ENCODE measurements at regions not wholly inside any gene's neighbourhood (a gene's known extent, or its start where the extent isn't known, plus 50 kb on each side); places are given as distances from the start of the nearest gene placed in this dataset.

DNA sequence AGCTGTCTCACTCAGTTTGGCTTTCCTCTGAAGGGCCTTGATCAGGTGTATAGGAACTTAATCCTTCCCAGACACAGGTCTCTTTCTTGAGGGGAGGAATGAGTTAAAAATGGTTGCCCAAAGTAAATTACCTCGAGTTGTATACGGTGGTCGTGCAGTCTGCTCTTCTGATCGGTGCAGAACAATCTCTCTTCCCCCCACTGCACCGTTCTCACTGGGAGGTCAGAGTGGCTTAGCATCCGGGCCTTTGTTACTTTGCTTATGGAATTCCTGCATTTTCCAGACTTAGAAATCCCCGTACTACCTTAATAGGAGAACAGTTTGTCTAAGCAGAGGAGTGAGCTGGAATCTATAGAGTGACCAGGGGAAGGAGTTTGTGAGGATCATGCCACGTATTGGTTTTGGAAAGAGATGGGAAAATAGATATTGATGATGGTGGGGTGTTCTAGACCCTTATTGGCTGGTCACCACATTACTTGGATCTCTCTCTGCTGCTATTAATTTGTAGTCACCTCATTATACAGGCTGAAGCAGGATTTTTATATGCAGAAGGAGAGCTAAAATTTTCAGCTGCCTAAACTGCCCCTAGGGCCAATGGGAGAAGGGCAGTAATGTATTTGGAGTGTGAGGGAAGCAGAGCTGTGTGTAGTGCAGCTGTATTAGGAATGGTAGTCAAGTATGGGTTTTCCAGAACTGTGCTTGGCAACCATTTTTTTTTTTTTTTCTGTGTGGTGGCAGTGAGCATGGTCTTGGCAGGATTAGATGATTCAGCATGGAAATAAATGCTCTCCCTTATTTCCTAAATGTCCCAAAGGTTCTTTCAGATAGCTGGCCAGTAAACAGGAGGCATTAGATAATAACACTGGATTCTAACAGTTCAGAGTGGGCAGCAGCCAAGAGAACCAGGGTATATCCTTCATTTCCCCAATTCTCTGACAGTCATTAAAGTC, 81.5 kb downstream of the NDUFS5 start:
- 28 to 38% (median 37%) methylated on average over 8 of the region's 8 CpGs for WGBS, 5 donors
- H3K36me3 ChIP-seq = no peaks in the 10 kb centered on the region
- intact Hi-C loops (cut with DNase I; ENCODE audit: low total_unique reads) = loop anchor here (10.0 kb wide), 1 partner anchor 87 kb away; no protein-coding TSS in a partner anchor
- H3K4me3 ChIP-seq = peak overlapping the region; percentile 75 to 93 (median 82)
- TF ChIP-seq, protein P1, sequence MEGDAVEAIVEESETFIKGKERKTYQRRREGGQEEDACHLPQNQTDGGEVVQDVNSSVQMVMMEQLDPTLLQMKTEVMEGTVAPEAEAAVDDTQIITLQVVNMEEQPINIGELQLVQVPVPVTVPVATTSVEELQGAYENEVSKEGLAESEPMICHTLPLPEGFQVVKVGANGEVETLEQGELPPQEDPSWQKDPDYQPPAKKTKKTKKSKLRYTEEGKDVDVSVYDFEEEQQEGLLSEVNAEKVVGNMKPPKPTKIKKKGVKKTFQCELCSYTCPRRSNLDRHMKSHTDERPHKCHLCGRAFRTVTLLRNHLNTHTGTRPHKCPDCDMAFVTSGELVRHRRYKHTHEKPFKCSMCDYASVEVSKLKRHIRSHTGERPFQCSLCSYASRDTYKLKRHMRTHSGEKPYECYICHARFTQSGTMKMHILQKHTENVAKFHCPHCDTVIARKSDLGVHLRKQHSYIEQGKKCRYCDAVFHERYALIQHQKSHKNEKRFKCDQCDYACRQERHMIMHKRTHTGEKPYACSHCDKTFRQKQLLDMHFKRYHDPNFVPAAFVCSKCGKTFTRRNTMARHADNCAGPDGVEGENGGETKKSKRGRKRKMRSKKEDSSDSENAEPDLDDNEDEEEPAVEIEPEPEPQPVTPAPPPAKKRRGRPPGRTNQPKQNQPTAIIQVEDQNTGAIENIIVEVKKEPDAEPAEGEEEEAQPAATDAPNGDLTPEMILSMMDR (IDR thresholded peaks at IDR 0.05) = no peak
- no peak for TF ChIP-seq POLR2A (IDR thresholded peaks at IDR 0.05)
- TF ChIP-seq POLR2AphosphoS5 (IDR thresholded peaks at IDR 0.05) = no peak
- TF ChIP-seq EP300 (IDR thresholded peaks at IDR 0.05) = no peak
- H3K9me3 ChIP-seq = no peaks in the 10 kb centered on the region
- DNase-seq = no peak
- H3K27ac ChIP-seq = peak overlapping the region; percentile 92 to 97 (median 94)
- no peaks in the 10 kb centered on the region for H3K27me3 ChIP-seq
- H3K4me1 ChIP-seq = peaks cover 56 to 85% (median 73%) of the 10 kb centered on the region in 4 donors

DNA sequence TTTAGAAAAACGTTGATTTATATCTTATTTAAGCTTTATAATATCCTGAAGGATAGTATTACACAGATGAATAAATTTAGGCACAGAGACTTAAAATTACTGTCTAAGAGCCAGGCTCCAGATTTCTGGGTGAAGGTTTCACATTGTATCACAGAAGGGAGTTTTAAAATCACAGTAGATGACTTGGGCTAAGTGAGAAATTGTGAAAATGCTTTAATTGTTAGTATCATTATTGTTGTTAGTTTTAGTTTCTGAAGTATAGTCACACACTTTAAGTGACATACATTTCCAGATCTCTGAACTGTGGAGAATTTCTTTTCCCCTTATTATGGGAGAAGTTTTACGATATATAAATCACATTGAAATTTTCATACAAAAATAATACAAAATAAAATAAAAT, 83.5 kb downstream of the NDUFS5 start:
- no peak for DNase-seq
- 68 to 87% (median 73%) methylated on average over 2 of the region's 2 CpGs for WGBS, 5 donors
- TF ChIP-seq, protein P1 (IDR thresholded peaks at IDR 0.05) = no peak
- TF ChIP-seq EP300 (IDR thresholded peaks at IDR 0.05) = no peak
- peaks cover 42 to 82% (median 65%) of the 10 kb centered on the region in 4 donors for H3K4me1 ChIP-seq
- H3K9me3 ChIP-seq = no peaks in the 10 kb centered on the region
- intact Hi-C loops (cut with DNase I; ENCODE audit: low total_unique reads) = loop anchor here (10.0 kb wide), 1 partner anchor 85 kb away; no protein-coding TSS in a partner anchor
- H3K27me3 ChIP-seq = no peaks in the 10 kb centered on the region
- no peaks in the 10 kb centered on the region for H3K36me3 ChIP-seq
- no peak overlapping the region for H3K4me3 ChIP-seq
- peak overlapping the region in 4 of 5 donors; percentile 62 to 97 (median 95) for H3K27ac ChIP-seq

DNA sequence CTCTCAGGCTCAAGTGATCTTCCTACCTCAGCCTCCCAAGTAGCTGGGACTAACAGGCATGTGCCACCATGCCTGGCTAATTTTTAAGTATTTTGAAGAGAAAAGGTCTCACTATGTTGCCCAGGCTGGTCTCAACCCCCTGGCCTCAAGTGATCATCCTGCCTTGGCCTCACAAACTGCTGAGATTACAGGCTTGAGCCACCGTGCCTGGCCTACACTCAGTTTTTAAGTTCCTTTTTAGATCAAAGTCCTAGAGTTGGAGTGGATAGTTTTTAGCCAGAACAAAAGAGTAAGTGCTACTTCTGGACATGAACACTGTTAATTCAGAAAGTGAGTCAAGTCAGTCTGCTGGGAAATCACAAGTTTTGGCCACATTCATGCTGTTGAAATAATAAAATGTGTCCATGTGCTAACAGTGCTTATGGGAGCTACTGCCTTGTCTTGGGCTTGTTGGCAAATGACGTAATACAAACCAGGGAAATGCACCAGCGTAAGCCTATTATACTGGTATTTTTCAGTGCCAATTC, 84.2 kb downstream of the NDUFS5 start:
- Histone ChIP-seq H3K27me3 (no peaks in the 10 kb centered on the region), H3K4me3 (no peak overlapping the region), H3K9me3 (no peaks in the 10 kb centered on the region), H3K27ac (peak overlapping the region in 4 of 5 donors; percentile 62 to 97 (median 95)), H3K36me3 (no peaks in the 10 kb centered on the region), H3K4me1 (peaks cover 39 to 88% (median 68%) of the 10 kb centered on the region in 4 donors)
- DNase-seq = no peak
- 45 to 68% (median 66%) methylated on average over 3 of the region's 3 CpGs for WGBS, 5 donors
- TF ChIP-seq, protein P1 (IDR thresholded peaks at IDR 0.05) = no peak
- no peak for TF ChIP-seq EP300 (IDR thresholded peaks at IDR 0.05)
- TF ChIP-seq POLR2A (IDR thresholded peaks at IDR 0.05) = no peak
- TF ChIP-seq POLR2AphosphoS5 (IDR thresholded peaks at IDR 0.05) = peak in 2 of 3 donors; percentile 27 to 72
- intact Hi-C loops (cut with DNase I; ENCODE audit: low total_unique reads) = no loop called here

DNA sequence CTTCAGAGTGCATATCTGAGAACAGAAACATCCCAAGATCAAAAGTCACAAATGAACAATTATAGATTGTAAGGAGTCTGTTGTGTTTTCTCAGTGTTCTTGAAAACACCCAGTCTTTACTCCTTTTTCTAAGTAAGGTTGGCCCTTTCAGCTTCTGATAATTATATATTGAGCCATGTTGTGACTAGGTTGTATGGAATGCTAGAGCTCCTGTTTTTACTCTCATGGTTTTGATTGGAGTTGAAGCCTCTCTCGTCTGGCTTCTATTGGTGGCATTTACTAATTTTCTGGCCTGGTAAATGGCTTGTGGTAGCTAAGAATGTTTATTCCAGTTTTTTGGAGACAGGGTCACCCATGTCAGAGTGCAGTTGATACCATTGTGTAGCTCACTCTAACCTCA, 84.7 kb downstream of the NDUFS5 start:
- peak overlapping the region in 4 of 5 donors; percentile 62 to 97 (median 95) for H3K27ac ChIP-seq
- no peaks in the 10 kb centered on the region for H3K27me3 ChIP-seq
- TF ChIP-seq POLR2A (IDR thresholded peaks at IDR 0.05) (no peak), POLR2AphosphoS5 (IDR thresholded peaks at IDR 0.05) (no peak), EP300 (IDR thresholded peaks at IDR 0.05) (no peak)
- TF ChIP-seq, protein P1 (IDR thresholded peaks at IDR 0.05) = no peak
- no peak for DNase-seq
- H3K4me1 ChIP-seq = peaks cover 43 to 93% (median 71%) of the 10 kb centered on the region in 4 donors
- no peak overlapping the region for H3K4me3 ChIP-seq
- intact Hi-C loops (cut with DNase I; ENCODE audit: low total_unique reads) = no loop called here
- H3K9me3 ChIP-seq = no peaks in the 10 kb centered on the region
- WGBS, 5 donors = 67 to 96% (median 77%) methylated on average over 1 of the region's 1 CpG
- no peaks in the 10 kb centered on the region for H3K36me3 ChIP-seq
